CD4-positive, alpha-beta T cell treated with Interleukin-17A for 1 hour (primary cell): ENCODE measurements at regions not wholly inside any gene's neighbourhood (a gene's known extent, or its start where the extent isn't known, plus 50 kb on each side); places are given as distances from the start of the nearest gene placed in this dataset.
"Not testable (repeated sequence)": the region's sequence is repeated elsewhere in the genome, so short reads cannot be mapped to it uniquely, and the experiment has no call there.

Source experiments
- DNase-seq: peaks from one replicate; pipeline ENCODE4 v3.0.0-alpha.2; 2020

DNA sequence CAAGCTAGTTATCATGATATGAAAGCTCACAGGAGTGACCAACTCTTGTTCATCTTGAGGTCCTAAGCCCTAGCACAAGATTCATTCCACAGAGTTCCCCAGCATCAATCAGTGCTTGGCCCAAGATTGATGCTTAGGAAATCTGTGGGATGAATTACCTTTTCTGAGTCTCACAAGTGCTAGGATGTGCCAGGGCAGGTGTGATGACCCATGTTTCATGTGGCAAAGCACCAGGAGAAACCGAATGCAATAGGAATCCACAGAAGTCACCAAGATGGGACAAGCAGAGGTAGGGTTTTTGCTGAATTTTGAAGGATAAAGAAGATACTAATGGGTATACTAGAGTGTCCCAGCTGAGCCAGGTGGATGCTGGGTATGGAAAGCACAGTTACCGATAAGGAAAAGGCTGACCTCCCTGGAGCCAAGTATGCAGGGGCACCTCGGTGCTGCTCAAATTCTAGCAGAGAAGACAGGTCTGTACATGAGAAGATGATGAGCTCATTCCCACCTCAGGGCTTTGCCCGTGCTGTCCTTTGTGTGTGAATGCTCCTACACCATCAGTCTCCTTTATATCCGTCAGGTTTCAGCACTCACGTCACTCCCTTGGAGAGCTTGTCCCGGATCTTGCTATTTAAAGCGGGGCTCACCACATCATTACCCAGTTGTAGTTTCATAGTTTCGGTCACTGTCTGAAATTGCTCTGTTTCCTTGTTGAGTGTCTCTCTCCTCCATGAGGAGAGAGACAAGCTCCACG, 168.9 kb upstream of the TSC22D1 start:
- DNase-seq, result no peak

DNA sequence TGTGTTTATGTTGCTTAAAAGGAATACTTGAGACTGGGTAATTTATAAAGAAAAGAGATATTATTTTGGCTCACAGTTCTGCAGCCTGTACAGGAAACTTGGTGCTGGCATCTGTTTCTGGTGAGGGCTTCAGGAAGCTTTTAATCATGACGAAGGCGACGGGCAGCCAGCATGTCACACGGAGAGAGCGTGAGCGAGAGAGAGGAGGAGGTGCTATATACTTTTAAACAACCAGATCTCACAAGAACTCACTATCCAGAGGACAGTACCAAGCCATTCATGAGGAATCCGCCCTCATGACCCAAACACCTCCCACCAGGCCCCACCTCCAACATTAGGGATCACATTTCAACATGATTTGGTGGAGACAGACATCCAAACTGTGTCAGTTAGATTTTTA, 163.4 kb upstream of the TSC22D1 start:
- no peak for DNase-seq

DNA sequence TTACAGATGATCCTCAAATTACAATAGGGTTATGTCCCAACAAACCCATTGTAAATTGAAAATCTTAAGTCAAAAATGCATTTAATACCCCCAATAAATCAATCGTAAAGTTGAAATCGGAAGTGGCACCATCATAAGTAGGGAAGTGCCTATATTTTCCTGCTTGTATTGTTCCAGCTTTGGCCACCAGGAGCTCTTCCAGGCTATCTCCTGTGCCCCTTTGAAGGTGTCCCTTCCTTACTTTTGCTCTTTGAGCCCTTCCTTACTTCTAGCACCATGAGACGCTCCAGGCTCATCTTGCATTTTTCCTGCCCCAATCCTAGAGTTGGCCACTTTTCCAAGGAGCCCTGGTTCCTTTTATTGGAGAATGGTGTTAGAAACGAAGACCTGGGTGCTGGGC, 163.0 kb upstream of the TSC22D1 start:
- DNase-seq, result no peak

DNA sequence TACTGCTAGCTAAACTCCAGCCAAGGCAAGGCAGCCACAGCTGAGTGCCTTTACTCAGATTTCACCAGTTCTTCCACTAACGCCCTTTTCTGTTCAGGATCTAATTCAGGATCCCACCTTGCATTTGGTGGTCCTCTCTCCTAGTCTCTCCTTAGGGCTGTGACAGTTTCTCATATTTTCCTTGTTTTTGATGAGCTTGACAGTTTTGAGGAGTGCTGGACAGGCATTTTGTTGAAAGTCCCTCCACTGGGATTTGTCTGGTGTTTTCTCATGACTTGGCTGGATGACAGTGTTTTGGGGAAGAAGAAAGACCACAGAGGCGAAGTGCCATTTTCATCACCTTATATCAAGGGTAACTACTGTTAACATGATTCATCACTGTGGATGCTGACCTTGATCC, 162.3 kb upstream of the TSC22D1 start:
- no peak for DNase-seq

DNA sequence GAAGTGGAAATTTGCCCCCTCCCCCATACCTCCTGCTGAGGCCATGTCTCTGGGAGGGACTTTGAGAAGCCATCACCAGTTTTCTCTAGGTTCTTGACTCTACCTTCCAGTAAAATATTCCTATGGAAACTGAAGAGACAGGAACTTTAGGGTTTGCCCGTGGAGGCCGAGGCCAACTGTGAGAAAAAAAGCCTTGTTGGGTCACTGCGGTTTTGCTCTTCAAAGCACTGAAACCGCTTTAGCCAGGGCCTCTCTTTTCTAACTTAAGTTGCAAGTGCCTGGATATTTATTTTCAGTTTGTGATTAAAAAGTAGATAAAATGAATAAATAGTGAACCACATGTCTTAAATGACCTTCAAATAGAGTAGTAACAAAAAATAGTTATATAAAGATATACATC, 159.7 kb upstream of the TSC22D1 start:
- no peak for DNase-seq

DNA sequence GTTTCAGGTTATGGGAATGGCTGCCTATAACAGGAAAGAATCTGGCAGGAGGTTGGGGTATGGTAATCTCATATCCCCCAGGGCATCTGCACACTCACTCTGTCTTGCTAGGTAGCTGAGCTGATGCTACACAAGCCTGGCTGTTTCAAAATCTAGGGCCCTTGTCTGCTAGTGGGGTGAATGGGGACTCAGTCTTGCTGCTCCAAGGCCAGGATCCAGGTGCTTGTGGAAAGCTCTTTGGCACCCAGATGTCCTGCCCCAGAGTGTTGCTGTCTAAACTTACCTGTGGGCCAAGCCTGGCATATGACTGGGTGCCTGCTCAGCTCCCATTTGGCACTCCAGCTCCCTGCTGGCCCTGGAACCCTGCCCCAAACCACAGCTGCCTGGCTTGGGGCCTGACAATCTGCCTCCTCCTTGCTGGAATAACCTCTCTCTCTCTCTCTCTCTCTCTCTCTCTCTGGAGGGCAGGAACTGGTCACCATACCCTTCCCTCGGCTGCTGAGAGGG, 158.1 kb upstream of the TSC22D1 start:
- no peak for DNase-seq

DNA sequence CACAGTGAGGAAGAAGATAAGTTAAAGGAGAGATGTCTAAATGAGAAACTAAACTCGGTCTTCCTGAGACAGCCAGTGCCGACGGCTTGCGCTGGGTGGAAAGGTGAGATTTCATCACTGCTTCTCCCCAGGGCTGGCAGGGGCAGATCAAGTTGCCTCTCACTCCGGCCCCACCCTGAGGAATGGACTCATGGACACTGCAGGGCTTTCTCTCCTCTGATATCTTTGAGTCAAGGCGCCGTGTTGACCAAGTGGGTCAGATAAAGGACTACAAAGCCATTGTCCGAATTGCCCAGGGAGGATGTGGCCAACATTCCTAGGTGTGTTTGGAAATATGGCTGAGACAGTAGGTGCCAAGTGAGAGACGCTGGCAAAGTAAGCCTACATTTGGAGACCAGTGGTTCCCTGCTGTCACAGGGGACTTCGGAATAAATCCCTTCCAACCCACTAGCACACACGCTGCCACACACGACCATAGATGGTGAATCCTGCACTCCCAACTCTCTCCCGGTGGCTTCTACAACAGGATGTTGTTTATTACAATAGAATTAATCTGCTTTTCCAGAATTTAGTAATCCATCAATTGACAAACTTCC, 156.5 kb upstream of the TSC22D1 start:
- no peak for DNase-seq

DNA sequence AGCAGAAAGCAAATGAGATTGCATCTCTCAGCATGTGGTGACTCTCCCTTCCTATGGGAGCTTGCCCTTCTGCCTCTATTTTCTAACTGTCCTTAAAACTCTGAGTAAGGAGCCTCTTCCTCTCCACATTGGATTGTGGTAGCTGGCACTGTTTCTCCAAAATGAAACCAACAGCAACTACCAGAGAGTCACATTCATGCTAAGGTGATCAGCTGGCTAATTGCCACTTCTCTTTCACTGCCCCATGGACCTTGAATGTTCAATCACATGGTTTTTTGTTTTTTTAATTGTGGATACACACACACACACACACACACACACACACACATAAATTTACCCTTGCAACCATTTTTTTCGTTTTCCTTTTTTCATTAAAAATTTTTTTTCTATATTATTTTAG, 154.7 kb upstream of the TSC22D1 start:
- DNase-seq, result no peak

DNA sequence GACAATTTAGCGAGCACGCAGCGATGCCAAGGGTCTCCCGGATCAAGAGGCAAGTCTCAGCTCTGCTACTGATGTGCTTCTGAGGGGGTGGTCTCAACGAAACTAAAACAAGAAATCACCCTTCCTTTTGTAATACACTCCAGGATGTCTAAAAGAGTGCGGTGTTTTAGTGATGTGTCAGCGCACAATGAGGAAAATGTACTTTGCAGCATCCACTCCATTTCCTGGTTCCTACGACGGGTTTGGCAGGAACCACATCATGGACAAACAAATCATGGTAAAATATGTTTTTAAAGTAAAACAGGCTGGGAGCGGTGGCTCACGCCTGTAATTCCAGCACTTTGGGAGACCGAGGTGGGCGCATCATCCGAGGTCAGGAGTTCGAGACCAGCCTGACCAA, 154.0 kb upstream of the TSC22D1 start:
- DNase-seq, result no peak

DNA sequence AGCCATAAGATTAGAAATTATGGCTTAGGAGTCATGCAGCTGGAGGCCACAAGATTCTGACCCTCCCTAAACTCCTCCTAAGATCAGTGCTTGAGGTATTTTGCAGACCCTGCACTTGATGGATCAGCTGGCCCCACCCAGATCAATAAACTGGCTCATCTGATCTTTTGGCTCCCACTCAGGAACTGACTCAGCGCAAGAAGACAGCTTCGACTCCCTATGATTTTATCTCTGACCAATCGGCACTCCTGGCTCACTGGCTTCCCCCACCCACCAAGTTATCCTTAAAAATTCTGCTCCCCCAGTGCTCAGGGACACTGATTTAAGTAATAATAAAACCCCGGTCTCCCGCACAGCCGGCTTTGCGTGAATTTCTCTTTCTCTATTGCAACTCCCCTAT, 151.5 kb upstream of the TSC22D1 start:
- DNase-seq, result not testable (repeated sequence)

DNA sequence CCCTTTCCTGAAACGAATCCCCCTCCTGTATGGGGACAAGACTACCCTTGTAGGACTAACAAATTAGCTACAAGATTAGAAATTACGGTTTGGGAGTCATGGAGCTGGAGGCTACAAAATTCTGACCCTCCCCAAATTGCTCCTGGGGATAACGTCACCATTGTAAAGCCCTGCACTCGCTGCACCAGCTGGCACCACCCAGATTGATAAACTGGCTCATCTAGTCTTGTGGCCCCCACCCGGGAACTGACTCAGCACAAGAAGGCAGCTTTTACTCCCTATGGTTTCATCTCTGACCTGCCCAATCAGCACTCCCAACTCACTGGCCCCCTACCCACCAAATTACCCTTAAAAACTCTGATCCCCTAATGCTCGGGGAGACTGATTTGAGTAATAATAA, 150.6 kb upstream of the TSC22D1 start:
- no peak for DNase-seq

DNA sequence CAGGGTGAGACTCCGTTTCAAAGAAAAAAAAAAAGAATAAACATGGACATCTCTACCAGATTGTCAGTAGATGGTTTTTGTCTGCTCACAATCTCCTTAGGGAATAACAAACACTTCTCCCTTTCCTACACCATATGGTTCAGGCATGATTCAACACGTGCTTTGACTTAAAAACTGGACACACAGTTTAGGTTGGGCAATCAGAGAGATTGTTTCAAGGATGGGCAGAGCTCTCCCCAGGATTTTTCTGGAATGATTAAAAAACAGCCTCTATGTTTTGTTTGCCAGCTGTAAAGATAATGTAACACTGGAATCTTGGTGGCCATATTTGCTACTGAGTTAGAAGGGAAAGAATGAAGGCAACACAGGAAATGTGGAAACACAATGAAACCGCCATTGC, 150.1 kb upstream of the TSC22D1 start:
- no peak for DNase-seq

DNA sequence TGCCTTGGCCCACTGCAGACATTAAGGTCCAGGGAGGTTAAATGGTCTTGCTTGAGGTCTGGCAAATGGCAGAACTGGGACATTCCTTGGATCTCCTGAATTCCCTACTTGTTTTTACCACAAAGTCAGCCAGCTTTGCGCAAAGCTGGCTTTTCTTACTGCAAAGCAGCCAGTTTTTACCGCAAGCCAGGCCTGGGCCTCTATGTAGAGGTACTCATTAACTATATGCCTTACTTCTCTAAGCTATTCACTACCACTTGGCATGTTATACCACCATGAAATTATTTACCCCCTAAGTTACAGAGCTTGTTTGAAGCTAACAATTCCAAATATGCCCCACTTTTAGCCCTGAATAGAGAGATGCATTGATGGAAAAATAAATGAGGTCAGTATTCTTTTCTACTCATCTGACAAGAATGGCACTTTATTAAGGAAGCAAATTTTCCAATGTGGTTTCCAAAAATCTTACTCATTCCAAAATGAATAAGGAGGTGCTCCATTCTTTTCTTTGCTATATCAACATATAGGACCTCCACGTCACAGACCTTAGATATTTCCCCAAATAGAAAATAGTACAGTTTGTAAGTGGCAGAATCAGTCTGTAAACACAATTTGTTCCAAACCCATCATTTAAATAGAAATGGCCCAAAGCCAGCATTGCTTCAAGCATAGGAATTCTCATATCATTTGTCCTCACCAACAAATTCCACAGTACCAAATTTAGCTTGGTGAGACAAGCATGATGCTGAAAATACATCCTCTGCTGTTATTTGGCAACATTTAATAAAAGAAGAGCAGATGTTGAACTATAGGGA, 143.9 kb upstream of the TSC22D1 start:
- DNase-seq, result no peak

DNA sequence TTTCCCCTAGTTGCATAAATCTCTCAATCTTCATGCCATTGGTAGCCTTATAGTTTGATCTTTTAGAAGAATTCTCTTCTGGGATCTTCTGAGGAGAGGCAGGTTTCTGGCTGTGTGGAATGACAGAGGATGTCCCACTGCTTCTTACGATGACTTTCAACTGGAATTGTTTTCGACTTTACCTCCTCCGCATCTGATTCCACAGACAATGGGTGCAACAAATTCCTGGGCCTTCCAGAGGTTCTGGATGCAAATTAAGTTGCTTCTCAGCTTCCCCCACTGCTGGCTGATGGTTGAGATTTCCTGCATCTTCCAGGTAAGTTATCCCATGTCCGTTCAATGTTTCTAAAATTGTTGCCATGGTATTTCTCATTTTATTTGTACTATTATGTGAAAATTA, 142.3 kb upstream of the TSC22D1 start:
- no peak for DNase-seq

DNA sequence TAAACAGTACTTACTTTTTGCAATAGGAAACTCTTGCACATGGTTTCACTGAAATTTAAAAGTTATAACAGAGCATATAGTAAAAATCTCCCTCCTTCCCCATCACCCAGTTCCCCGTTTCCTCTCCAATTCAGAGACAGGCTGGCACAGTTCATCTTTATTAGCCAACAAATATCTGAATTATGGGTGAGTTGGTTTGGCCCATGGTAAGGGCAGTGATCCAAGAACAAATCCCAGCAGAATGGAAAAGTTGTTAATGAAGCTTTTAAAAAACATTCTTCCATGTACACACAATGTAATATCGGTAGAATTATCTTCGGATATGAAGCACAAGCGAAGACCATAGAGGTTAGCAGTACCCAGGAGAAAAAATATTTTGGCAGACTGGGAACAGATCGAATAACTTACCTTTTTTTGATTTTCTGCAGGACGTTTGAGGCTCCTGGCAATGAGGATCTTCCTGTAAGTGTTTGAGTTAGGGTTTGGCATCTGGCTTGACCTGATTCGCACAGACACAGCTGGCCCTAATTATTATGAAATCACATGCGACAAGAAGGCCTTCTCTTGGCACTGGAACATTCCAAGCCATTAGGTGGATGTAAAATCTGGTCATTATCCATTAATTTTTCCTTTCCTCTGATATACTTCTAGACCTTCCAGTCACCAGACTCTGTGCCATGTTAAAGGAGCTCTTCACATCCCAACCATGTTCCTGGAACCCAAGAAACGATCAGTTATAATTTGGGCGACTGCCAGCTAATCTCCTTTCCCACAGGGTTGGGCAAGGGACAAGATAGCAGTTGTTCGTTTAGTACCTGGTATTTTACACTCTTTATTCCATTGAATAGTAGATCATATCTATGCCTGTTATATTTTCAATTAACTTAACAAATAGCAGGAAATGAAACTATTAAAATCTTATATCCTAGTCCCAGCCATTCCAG, 139.4 kb upstream of the TSC22D1 start:
- DNase-seq, result no peak

DNA sequence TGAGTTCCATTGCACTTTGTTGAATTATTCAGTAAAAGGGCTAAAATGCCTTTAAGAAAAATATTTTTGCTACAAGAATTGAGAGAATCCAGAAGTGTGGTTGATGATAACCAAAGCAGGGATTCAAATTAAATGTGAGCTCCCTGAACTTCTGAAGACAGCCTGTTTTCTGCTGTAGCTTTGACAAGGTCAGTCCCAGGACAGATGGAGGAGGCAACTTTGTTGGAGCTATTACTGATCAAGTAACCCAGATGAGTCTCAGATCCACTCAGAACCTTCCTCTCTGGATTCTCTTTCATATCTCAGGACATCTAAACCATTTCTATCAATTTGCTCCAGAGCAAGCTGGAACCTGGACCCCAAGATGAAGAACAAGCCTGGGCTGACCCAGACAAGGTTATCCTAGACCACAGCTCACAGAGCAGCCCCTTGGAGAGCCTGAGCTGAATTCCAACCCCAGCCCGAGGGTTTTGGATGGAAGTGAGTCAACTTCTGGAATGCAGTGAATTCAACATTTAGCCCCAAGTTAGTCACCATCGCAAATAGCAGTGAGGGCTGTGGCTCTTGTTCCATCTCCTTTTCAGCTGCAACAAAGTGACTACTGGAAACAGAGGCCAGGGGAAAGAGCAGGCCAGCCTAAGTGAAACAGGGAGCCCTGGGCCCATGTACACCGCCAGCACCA, 137.8 kb upstream of the TSC22D1 start:
- DNase-seq, result no peak

DNA sequence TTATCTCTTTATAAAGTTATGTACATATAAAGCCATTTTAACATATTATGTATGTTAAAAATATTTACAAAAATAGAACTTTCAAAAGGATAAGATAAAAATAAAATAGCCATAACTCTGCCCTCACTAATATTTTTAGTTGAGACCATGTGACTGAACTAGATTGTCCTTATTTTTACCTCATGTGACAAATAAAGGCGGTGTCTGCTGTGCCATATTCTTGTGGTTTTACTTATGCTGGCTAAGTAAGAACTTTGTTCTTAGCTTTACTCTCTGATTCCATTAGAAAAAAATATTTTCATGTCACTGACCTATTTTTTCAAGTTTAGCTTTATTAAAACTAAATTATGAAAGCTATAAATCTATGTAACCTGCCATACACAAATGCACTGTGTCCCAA, 135.6 kb upstream of the TSC22D1 start:
- DNase-seq, result no peak

DNA sequence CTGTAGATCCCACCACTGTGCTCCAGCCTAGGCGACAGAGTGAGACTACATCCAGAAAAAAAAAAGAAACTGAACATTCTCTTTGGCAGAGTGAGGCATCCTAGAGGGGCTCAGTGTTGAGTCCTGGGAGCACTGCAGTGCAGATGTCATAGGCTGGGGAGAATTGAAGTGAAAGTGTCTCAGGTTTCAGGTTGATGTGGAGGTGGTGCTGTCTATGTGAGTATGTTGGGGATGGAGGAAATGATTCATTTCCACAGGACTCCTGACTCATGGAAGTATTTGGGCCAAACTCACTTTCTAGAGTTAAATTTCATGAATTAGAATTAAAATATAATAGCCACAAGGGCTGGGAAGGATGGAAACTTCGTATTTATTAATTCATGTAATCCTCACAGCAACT, 134.4 kb upstream of the TSC22D1 start:
- no peak for DNase-seq

DNA sequence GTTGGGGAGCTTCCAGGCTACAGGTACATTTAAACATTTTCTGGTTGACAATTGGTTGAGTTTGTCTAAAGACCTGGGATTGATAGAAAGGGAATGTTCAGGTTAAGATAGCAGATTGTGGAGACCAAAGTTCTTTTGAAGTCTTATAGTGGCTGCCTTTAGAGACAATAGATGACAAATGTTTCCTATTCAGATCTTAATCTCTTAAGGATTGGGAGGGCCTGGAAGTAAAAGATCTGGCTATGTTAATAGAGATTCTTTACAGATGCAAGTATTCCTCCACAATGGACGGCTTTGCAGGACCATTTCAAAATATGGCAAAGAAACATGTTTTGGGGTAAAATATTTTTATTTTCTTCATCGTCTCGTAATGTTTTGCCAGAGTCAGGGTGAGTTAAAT, 128.7 kb upstream of the TSC22D1 start:
- DNase-seq, result not testable (repeated sequence)

DNA sequence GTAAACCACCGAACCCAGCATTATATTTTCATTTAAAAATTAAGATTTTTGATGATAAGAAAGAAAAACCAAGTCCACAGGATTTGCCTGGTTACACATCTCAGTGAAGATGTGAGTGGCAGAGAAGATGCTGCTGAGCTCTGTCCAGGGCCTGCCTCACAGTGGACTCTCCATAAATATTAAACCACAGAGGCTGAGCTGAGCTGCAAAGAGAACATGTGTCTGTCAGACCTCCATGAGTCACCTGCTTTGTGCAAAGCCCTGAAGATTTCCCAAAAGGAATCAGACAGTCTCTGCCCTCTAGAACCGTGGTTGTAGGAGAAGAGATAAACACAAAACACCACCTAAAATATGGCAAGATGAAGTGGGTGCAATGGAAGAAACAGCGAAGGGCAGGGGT, 127.2 kb upstream of the TSC22D1 start:
- no peak for DNase-seq

DNA sequence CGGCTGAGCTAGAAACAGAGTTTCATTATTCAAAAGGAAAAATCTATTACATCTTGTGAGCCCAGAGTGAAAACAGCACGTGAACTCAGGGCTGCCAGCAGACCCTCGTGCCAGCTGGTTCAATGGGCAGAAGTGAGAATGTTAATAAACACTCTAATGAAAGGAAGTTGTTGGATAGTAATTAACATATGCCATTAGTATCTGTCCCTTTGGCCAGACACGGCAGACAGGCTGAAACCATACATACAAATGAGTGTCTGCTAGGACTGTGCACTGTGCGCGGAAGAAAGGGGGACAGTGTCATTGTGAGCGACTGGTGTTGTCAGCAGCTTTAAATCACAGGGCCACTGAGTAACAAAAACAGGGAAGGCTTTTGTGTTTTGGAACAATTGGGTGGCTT, 121.9 kb upstream of the TSC22D1 start:
- no peak for DNase-seq

DNA sequence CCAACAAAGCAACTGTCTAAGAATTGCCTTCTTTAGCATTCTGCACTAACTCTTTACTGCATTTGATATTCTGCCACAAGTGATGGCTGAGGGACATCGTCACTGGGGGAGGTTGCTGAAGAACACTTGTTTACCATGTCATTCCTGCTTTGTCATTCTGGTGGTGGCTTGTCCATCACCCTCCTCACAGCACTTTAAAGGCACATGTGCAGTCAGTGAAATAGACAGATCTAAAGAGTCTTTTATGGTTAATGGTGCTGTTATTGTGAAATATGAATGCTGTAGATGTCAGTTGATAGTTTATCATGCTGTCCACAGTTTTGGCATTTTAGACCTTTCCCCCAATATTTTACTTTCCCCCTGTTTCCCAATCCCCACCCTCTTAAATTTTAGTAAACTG, 120.9 kb upstream of the TSC22D1 start:
- no peak for DNase-seq
